MM.1S (cell line): ENCODE measurements at regions not wholly inside any gene's neighbourhood (a gene's known extent, or its start where the extent isn't known, plus 50 kb on each side); places are given as distances from the start of the nearest gene placed in this dataset.

Experiments
- DNase-seq: peaks from one replicate; pipeline ENCODE4 v3.0.0-alpha.2; 2015
- H2AFZ ChIP-seq: fragments of 300-600 bp; sonication (generic); 2 replicates; pipeline ENCODE4 v1.6.0; 2016; ENCODE audit warnings: antibody characterized with exemption, low read length
- H3F3A ChIP-seq: fragments of 300-600 bp; sonication (generic); 2 replicates; pipeline ENCODE4 v1.6.1; 2016; ENCODE audit warnings: mild to moderate bottlenecking, antibody characterized with exemption, low read length, moderate library complexity, mixed read lengths; ENCODE audit not compliant: insufficient read depth
- H3K27ac ChIP-seq: fragments of 300-600 bp; sonication (generic); 2 replicates; pipeline ENCODE4 v1.5.1; 2016; ENCODE audit warnings: mild to moderate bottlenecking, low read length
- H3K27me3 ChIP-seq: fragments of 300-600 bp; sonication (generic); replicated peaks from 2 replicates; pipeline ENCODE4 v1.6.0; 2016; ENCODE audit warnings: low read length; ENCODE audit not compliant: insufficient read depth
- H3K36me3 ChIP-seq: fragments of 300-600 bp; sonication (generic); replicated peaks from 2 replicates; pipeline ENCODE4 v1.6.1; 2016; ENCODE audit warnings: mild to moderate bottlenecking, low read length, mixed read lengths; ENCODE audit not compliant: insufficient read depth
- H3K4me1 ChIP-seq: fragments of 300-600 bp; sonication (generic); 2 replicates; pipeline ENCODE4 v1.6.1; 2016; ENCODE audit warnings: low read length, mixed read lengths
- H3K4me2 ChIP-seq: fragments of 300-600 bp; sonication (generic); 2 replicates; pipeline ENCODE4 v1.6.0; 2016; ENCODE audit warnings: low read depth, low read length
- H3K4me3 ChIP-seq: fragments of 300-600 bp; sonication (generic); 2 replicates; pipeline ENCODE4 v1.5.1; 2016; ENCODE audit warnings: low read length, mixed read lengths
- H3K79me2 ChIP-seq: fragments of 300-600 bp; sonication (generic); 2 replicates; pipeline ENCODE4 v1.6.1; 2016; ENCODE audit warnings: mixed run types, low read length, mixed read lengths
- H3K9ac ChIP-seq: fragments of 300-600 bp; sonication (generic); 2 replicates; pipeline ENCODE4 v1.6.1; 2016; ENCODE audit warnings: low read length, mixed read lengths
- H3K9me2 ChIP-seq: fragments of 300-600 bp; sonication (generic); replicated peaks from 2 replicates; pipeline ENCODE4 v1.6.1; 2016; ENCODE audit warnings: mild to moderate bottlenecking, low read length, mixed read lengths; ENCODE audit not compliant: insufficient read depth
- H3K9me3 ChIP-seq: fragments of 300-600 bp; sonication (generic); replicated peaks from 2 replicates; pipeline ENCODE4 v1.6.1; 2016; ENCODE audit warnings: mild to moderate bottlenecking, low read length, mixed read lengths; ENCODE audit not compliant: insufficient read depth
- H4K20me1 ChIP-seq: fragments of 300-600 bp; sonication (generic); 2 replicates; pipeline ENCODE4 v1.6.1; 2016; ENCODE audit warnings: mild to moderate bottlenecking, low read length, moderate library complexity, mixed read lengths; ENCODE audit not compliant: insufficient read depth
- CTCF ChIP-seq: fragments of 300-600 bp; sonication (generic); IDR thresholded peaks from 2 replicates; pipeline ENCODE4 v1.5.1; 2016; ENCODE audit warnings: antibody characterized with exemption, low read length, mixed read lengths
- EZH2 ChIP-seq: fragments of 300-600 bp; sonication (generic); optimal IDR thresholded peaks from 2 replicates; pipeline ENCODE3; 2017; ENCODE audit warnings: low read depth, mild to moderate bottlenecking, antibody characterized with exemption, low read length, mixed read lengths
- EZH2phosphoT487 ChIP-seq: fragments of 300-600 bp; sonication (generic); IDR thresholded peaks from 2 replicates; pipeline ENCODE4 v1.6.1; 2018; ENCODE audit warnings: antibody characterized with exemption, low read length

DNA sequence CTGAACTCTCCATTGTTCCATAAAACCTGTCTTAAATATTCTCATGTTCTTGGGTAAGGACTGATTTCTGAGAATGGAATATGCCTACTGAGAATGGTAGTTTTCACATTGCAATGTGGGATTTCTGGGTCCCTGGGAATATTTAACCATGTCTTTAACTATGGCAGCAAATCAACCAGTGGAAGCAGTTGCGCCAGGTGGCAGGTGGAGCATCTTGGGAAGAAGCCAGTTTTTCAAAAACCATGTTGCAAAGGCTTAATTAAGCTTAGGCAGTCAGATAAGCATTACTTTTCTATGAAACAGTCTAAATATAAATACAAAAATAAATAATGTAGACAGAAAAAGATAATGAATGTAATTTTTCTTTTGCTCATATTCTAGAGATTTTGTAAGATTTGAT, 448.1 kb downstream of the ADAMTS20 start:
- Histone ChIP-seq H3K4me1 (no peaks in the 10 kb centered on the region), H3K9me2 (no peaks in the 10 kb centered on the region), H3K9ac (no peak overlapping the region), H3F3A (no peaks in the 10 kb centered on the region), H2AFZ (no peak overlapping the region), H3K9me3 (no peaks in the 10 kb centered on the region), H3K27me3 (no peaks in the 10 kb centered on the region), H3K4me2 (no peak overlapping the region), H3K79me2 (no peaks in the 10 kb centered on the region), H4K20me1 (no peaks in the 10 kb centered on the region), H3K4me3 (no peak overlapping the region), H3K36me3 (no peaks in the 10 kb centered on the region), H3K27ac (no peak overlapping the region)
- DNase-seq, result no peak
- TF ChIP-seq EZH2phosphoT487 (no peak), EZH2 (no peak), CTCF (no peak)

GRCh38 chr12:43102546-43103264, 449.3 kb downstream of the ADAMTS20 start:
- no peaks in the 10 kb centered on the region for H3K4me1 ChIP-seq
- H2AFZ ChIP-seq, result no peak overlapping the region
- no peaks in the 10 kb centered on the region for H3K79me2 ChIP-seq
- no peak for DNase-seq
- no peak overlapping the region for H3K4me3 ChIP-seq
- no peaks in the 10 kb centered on the region for H3F3A ChIP-seq
- no peaks in the 10 kb centered on the region for H3K36me3 ChIP-seq
- no peaks in the 10 kb centered on the region for H3K27me3 ChIP-seq
- no peak overlapping the region for H3K4me2 ChIP-seq
- TF ChIP-seq EZH2, result no peak
- no peak for TF ChIP-seq EZH2phosphoT487
- H3K9ac ChIP-seq, result no peak overlapping the region
- no peaks in the 10 kb centered on the region for H3K9me2 ChIP-seq
- no peaks in the 10 kb centered on the region for H3K9me3 ChIP-seq
- no peaks in the 10 kb centered on the region for H4K20me1 ChIP-seq
- no peak overlapping the region for H3K27ac ChIP-seq

DNA sequence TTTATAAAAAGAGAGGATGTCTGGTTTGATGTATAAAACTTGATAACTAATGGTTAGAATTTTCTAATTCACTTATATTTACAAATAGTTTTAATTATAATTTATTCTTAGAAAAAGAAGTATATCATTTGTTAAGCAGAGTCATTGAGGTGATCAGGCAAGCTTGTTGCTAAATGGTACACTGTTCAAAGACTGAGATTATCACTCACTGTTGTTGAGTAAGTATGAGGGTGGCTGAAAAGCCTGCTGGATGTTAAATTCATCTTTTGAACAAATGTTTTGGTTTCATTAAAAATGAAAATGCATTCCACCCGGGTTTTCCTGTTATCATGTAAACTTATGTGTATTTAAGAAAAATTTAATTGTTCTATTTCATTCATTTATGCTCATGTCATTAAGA, 451.8 kb downstream of the ADAMTS20 start:
- no peak for TF ChIP-seq CTCF
- TF ChIP-seq EZH2, result no peak
- TF ChIP-seq EZH2phosphoT487, result no peak
- no peak for DNase-seq

GRCh38 chr12:43099691-43100163, 452.3 kb downstream of the ADAMTS20 start:
- Histone ChIP-seq H3K9me3 (no peaks in the 10 kb centered on the region), H3K27me3 (no peaks in the 10 kb centered on the region), H3K4me1 (no peaks in the 10 kb centered on the region), H3K4me2 (no peak overlapping the region), H3F3A (no peaks in the 10 kb centered on the region), H3K9ac (no peak overlapping the region), H3K79me2 (no peaks in the 10 kb centered on the region), H3K9me2 (no peaks in the 10 kb centered on the region), H4K20me1 (no peaks in the 10 kb centered on the region), H3K36me3 (no peaks in the 10 kb centered on the region), H2AFZ (no peak overlapping the region), H3K27ac (no peak overlapping the region), H3K4me3 (no peak overlapping the region)
- DNase-seq, result no peak
- TF ChIP-seq EZH2phosphoT487 (no peak), EZH2 (no peak), CTCF (no peak)

More for the DNA sequence above, 451.8 kb downstream of the ADAMTS20 start:
- Histone ChIP-seq H3K9ac (no peak overlapping the region), H3K4me1 (no peaks in the 10 kb centered on the region), H3K79me2 (no peaks in the 10 kb centered on the region), H3K4me3 (no peak overlapping the region), H3K9me3 (no peaks in the 10 kb centered on the region), H3K9me2 (no peaks in the 10 kb centered on the region), H3K27me3 (no peaks in the 10 kb centered on the region), H4K20me1 (no peaks in the 10 kb centered on the region), H2AFZ (no peak overlapping the region), H3F3A (no peaks in the 10 kb centered on the region), H3K27ac (no peak overlapping the region), H3K36me3 (no peaks in the 10 kb centered on the region), H3K4me2 (no peak overlapping the region)
